ENCODE measurements at regions not wholly inside any gene's neighbourhood (a gene's known extent, or its start where the extent isn't known, plus 50 kb on each side); places are given as distances from the start of the nearest gene placed in this dataset.

DNA sequence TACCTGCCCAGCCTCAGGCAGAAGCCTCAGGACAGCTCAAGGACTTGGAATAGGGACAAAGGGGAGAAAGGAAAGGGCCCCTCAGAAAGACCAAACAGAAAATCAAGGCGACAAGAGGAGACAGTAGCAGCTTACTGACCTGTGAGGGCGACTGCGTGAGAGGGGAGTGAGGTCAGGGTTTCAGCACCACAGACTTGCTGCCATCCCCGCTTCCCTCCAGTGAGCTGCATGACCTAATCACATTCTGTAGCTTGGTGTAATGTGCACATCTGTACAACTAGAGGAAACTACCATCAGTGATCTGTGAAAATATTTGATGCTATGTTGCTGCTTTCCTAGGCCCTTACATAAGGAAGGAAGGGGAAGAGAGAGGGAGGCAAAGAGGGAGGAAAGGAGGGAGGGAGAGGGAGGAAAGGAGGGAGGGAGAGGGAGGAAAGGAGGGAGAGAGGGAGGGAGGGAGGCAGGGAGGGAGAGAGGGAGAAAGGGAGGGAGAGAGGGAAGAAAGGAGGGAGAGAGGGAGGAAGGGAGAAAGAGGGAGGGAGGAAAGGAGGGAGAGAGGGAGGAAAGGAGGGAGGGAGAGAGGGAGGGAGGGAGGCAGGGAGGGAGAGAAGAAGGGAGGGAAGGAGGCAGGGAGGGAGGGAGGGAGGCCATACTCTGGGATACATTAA is 404.9 kb upstream of the CDH5 start:
- H3K9ac ChIP-seq (ENCODE audit: low read length), result no peak overlapping the region
- H3K27me3 ChIP-seq (replicated peaks in 1 of 4; ENCODE audit: control extremely low read depth in 1 of 4, control insufficient read depth in 3 of 4, insufficient read depth in 4 of 4, low read length in 3 of 4), result no peaks in the 10 kb centered on the region
- H3K27ac ChIP-seq (ENCODE audit: low read length in 2 of 2), result no peak overlapping the region
- no peaks in the 10 kb centered on the region for H3K79me2 ChIP-seq (ENCODE audit: control insufficient read depth, insufficient read depth, low read length)
- H3K9me3 ChIP-seq (ENCODE audit: control extremely low read depth in 1 of 3, control insufficient read depth in 2 of 3, insufficient read depth in 1 of 3, low read length in 2 of 3), result peaks cover 0 to 5% (median 0%) of the 10 kb centered on the region in 3 donors
- no peak overlapping the region for H2AFZ ChIP-seq (ENCODE audit: insufficient read depth, low read depth, low read length, poor library complexity, severe bottlenecking)
- H4K20me1 ChIP-seq (ENCODE audit: control insufficient read depth, insufficient read depth, low read length, poor library complexity, severe bottlenecking), result no peaks in the 10 kb centered on the region
- peaks cover 4% of the 10 kb centered on the region for H3K27me3 Mint-ChIP-seq
- ATAC-seq (ENCODE audit: low read depth), result no peak
- TF ChIP-seq EZH2 (IDR thresholded peaks at IDR 0.05; ENCODE audit: borderline replicate concordance, insufficient read depth, low read depth, low read length, poor library complexity, severe bottlenecking), result no peak
- TF ChIP-seq, protein P1, sequence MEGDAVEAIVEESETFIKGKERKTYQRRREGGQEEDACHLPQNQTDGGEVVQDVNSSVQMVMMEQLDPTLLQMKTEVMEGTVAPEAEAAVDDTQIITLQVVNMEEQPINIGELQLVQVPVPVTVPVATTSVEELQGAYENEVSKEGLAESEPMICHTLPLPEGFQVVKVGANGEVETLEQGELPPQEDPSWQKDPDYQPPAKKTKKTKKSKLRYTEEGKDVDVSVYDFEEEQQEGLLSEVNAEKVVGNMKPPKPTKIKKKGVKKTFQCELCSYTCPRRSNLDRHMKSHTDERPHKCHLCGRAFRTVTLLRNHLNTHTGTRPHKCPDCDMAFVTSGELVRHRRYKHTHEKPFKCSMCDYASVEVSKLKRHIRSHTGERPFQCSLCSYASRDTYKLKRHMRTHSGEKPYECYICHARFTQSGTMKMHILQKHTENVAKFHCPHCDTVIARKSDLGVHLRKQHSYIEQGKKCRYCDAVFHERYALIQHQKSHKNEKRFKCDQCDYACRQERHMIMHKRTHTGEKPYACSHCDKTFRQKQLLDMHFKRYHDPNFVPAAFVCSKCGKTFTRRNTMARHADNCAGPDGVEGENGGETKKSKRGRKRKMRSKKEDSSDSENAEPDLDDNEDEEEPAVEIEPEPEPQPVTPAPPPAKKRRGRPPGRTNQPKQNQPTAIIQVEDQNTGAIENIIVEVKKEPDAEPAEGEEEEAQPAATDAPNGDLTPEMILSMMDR (IDR thresholded peaks at IDR 0.05), result no peak
- H3K4me1 ChIP-seq (ENCODE audit: control insufficient read depth in 2 of 2, insufficient read depth in 2 of 2, low read length in 2 of 2), result no peaks in the 10 kb centered on the region
- 47% methylated on average over 2 of the region's 4 CpGs for WGBS (ENCODE audit: insufficient coverage)
- no peaks in the 10 kb centered on the region for H3K9me3 Mint-ChIP-seq (ENCODE audit: insufficient read depth)
- no peak for DNase-seq
- intact Hi-C loops (cut with micrococcal nuclease), result no loop called here
- no peak overlapping the region for H3K27ac Mint-ChIP-seq
- POLR2A ChIA-PET, result no interaction called here
- H3K4me1 Mint-ChIP-seq, result no peaks in the 10 kb centered on the region
- no peak overlapping the region for H3K4me3 Mint-ChIP-seq
- CTCF ChIA-PET, result no interaction called here
- H3K4me2 ChIP-seq (replicated peaks; ENCODE audit: low read depth, low read length, poor library complexity, severe bottlenecking), result no peak overlapping the region
- H3K36me3 ChIP-seq (replicated peaks in 1 of 2; ENCODE audit: control extremely low read depth in 1 of 2, control insufficient read depth in 1 of 2, extremely low read depth in 1 of 2, insufficient read depth in 2 of 2, low read length in 1 of 2), result no peaks in the 10 kb centered on the region
- H3K4me3 ChIP-seq (ENCODE audit: control extremely low read depth in 1 of 5, extremely low read depth in 1 of 5, insufficient read depth in 1 of 5, low read depth in 2 of 5, low read length in 4 of 5), result no peak overlapping the region

GRCh38 chr16:65959983-65960382 is 406.5 kb upstream of the CDH5 start:
- no CpG with 5 or more reads among the region's 2 CpGs for WGBS (ENCODE audit: insufficient coverage)
- Histone ChIP-seq H4K20me1 (ENCODE audit: control insufficient read depth, insufficient read depth, low read length, poor library complexity, severe bottlenecking) (no peaks in the 10 kb centered on the region), H3K79me2 (ENCODE audit: control insufficient read depth, insufficient read depth, low read length) (no peaks in the 10 kb centered on the region), H3K9ac (ENCODE audit: low read length) (no peak overlapping the region), H2AFZ (ENCODE audit: insufficient read depth, low read depth, low read length, poor library complexity, severe bottlenecking) (no peak overlapping the region), H3K27me3 (replicated peaks in 1 of 4; ENCODE audit: control extremely low read depth in 1 of 4, control insufficient read depth in 3 of 4, insufficient read depth in 4 of 4, low read length in 3 of 4) (no peaks in the 10 kb centered on the region), H3K36me3 (replicated peaks in 1 of 2; ENCODE audit: control extremely low read depth in 1 of 2, control insufficient read depth in 1 of 2, extremely low read depth in 1 of 2, insufficient read depth in 2 of 2, low read length in 1 of 2) (no peaks in the 10 kb centered on the region), H3K4me1 (ENCODE audit: control insufficient read depth in 2 of 2, insufficient read depth in 2 of 2, low read length in 2 of 2) (no peaks in the 10 kb centered on the region), H3K4me3 (ENCODE audit: control extremely low read depth in 1 of 5, extremely low read depth in 1 of 5, insufficient read depth in 1 of 5, low read depth in 2 of 5, low read length in 4 of 5) (no peak overlapping the region), H3K4me2 (replicated peaks; ENCODE audit: low read depth, low read length, poor library complexity, severe bottlenecking) (no peak overlapping the region), H3K27ac (ENCODE audit: low read length in 2 of 2) (no peak overlapping the region), H3K9me3 (ENCODE audit: control extremely low read depth in 1 of 3, control insufficient read depth in 2 of 3, insufficient read depth in 1 of 3, low read length in 2 of 3) (peaks cover 0 to 5% (median 0%) of the 10 kb centered on the region in 3 donors)
- ATAC-seq (ENCODE audit: low read depth) (no peak), DNase-seq (no peak)
- no peak for TF ChIP-seq EZH2 (IDR thresholded peaks at IDR 0.05; ENCODE audit: borderline replicate concordance, insufficient read depth, low read depth, low read length, poor library complexity, severe bottlenecking)
- TF ChIP-seq, protein P1 (IDR thresholded peaks at IDR 0.05), result no peak
- POLR2A ChIA-PET, result no interaction called here
- Mint-ChIP-seq H3K4me1 (no peaks in the 10 kb centered on the region), H3K27ac (no peak overlapping the region), H3K4me3 (no peak overlapping the region), H3K27me3 (no peaks in the 10 kb centered on the region), H3K9me3 (ENCODE audit: insufficient read depth) (no peaks in the 10 kb centered on the region)
- intact Hi-C loops (cut with micrococcal nuclease), result no loop called here
- CTCF ChIA-PET, result no interaction called here
